ENCODE measurements at regions not wholly inside any gene's neighbourhood (a gene's known extent, or its start where the extent isn't known, plus 50 kb on each side); places are given as distances from the start of the nearest gene placed in this dataset.
"Not testable (repeated sequence)": the region's sequence is repeated elsewhere in the genome, so short reads cannot be mapped to it uniquely, and the experiment has no call there.

- no peak for DNase-seq
Observed at GRCh38 chr5:9841516-9842170, 211.5 kb upstream of the TAS2R1 start.

- DNase-seq: no peak
Observed at GRCh38 chr5:9838916-9839315, 208.8 kb upstream of the TAS2R1 start.

GRCh38 chr5:9834871-9835770 is 205.0 kb upstream of the TAS2R1 start:
- no peak for DNase-seq

GRCh38 chr5:9833871-9834270 is 203.7 kb upstream of the TAS2R1 start:
- DNase-seq: no peak

GRCh38 chr5:9832921-9833320 is 202.8 kb upstream of the TAS2R1 start:
- DNase-seq: no peak

- no peak for DNase-seq
Observed at GRCh38 chr5:9831823-9832222, 201.7 kb upstream of the TAS2R1 start.

GRCh38 chr5:9830184-9830583 is 200.0 kb upstream of the TAS2R1 start:
- no peak for DNase-seq

- DNase-seq: no peak
Observed at GRCh38 chr5:9829621-9830020, 199.5 kb upstream of the TAS2R1 start.

GRCh38 chr5:9820691-9821449 is 190.7 kb upstream of the TAS2R1 start:
- no peak for DNase-seq

- DNase-seq: no peak
Observed at GRCh38 chr5:9818340-9818845, 188.2 kb upstream of the TAS2R1 start.

- DNase-seq: no peak
Observed at GRCh38 chr5:9817819-9818218, 187.7 kb upstream of the TAS2R1 start.

GRCh38 chr5:9815051-9815450 is 184.9 kb upstream of the TAS2R1 start:
- DNase-seq: no peak

GRCh38 chr5:9813305-9813704 is 183.2 kb upstream of the TAS2R1 start:
- no peak for DNase-seq

- DNase-seq: not testable (repeated sequence)
Observed at GRCh38 chr5:9807366-9807765, 177.2 kb upstream of the TAS2R1 start.

GRCh38 chr5:9801908-9802307 is 171.8 kb upstream of the TAS2R1 start:
- DNase-seq: no peak

GRCh38 chr5:9799606-9800005 is 169.5 kb upstream of the TAS2R1 start:
- no peak for DNase-seq

GRCh38 chr5:9790276-9790675 is 160.1 kb upstream of the TAS2R1 start:
- DNase-seq: no peak

- no peak for DNase-seq
Observed at GRCh38 chr5:9789777-9790176, 159.6 kb upstream of the TAS2R1 start.

GRCh38 chr5:9787861-9788600 is 157.9 kb upstream of the TAS2R1 start:
- no peak for DNase-seq

GRCh38 chr5:9786380-9787360 is 156.5 kb upstream of the TAS2R1 start:
- no peak for DNase-seq

GRCh38 chr5:9785751-9786150 is 155.6 kb upstream of the TAS2R1 start:
- DNase-seq: no peak

All from GDM1 (cell line).